ENCODE measurements at regions not wholly inside any gene's neighbourhood (a gene's known extent, or its start where the extent isn't known, plus 50 kb on each side); places are given as distances from the start of the nearest gene placed in this dataset.

DNA sequence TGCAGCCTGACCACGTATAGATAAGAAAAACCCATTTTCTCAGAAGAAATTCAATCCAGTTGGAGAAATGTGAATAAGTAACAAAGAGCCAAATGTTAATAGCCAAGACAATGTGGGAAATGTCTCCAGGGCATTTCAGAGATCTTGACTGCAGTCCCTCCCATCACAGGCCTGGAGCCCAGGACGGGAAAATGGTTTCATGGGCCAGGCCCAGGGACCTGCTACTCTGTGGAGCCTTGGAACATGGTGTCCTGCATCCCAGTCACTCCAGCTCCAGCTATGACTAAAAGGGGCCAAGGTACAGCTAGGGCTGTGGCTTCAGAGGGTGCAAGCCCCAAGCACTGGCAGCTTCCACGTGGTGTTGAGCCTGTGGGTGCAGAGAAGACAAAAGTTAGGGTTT lies 490.0 kb downstream of the CYLC2 start:
- no peak overlapping the region for H3K4me3 ChIP-seq (ENCODE audit: low read depth, low read length)
- no peak for TF ChIP-seq CTCF (conservative IDR thresholded peaks at IDR 0.05; ENCODE audit: low read depth, low read length)
- DNase-seq (ENCODE audit: low read depth) = no peak

DNA sequence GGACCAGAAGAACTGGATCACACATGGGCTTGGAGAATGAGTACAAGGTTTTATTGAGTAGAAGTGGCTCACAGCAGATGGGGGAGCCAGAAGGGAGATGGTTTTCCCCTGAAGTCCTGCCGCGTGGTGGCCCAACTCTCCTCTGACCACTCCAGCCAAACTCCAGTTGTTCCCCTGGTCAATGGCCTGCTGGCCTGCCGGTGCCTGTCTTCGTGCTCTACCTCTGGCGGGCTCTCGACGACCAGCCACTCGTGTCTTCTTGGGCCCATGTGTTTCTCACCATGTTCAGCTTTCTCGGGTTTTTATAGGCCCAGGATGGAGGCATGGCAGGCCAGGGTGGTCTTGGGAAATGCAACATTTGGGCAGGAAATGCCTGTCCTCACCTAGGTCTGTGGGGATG lies 519.6 kb downstream of the CYLC2 start:
- no peak overlapping the region for H3K4me3 ChIP-seq (ENCODE audit: low read depth, low read length)
- DNase-seq (ENCODE audit: low read depth) = no peak
- TF ChIP-seq CTCF (conservative IDR thresholded peaks at IDR 0.05; ENCODE audit: low read depth, low read length) = no peak

DNA sequence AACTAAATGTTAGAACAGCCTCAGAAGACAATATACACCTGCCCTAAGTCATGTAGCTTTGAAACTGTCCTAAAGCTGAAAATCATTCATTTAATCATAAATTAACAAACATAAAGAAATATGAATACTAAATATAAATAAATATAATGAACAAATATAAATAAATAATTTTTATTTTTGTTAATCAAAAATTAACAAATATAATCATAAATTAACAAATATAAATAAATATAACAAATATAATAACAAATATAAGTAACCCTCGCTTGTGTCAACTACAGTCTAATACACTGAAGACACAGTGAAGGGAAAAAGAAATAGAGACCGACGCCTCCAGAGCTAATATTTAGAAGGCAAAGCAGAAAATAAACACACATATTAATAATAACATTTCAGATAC lies 527.3 kb downstream of the CYLC2 start:
- DNase-seq (ENCODE audit: low read depth) = no peak
- no peak overlapping the region for H3K4me3 ChIP-seq (ENCODE audit: low read depth, low read length)

GRCh38 chr9:103530934-103531333 lies 535.8 kb downstream of the CYLC2 start:
- DNase-seq (ENCODE audit: low read depth) = no peak
- TF ChIP-seq CTCF (conservative IDR thresholded peaks at IDR 0.05; ENCODE audit: low read depth, low read length) = no peak

More for the DNA sequence above, 527.3 kb downstream of the CYLC2 start:
- no peak for TF ChIP-seq CTCF (conservative IDR thresholded peaks at IDR 0.05; ENCODE audit: low read depth, low read length)

GRCh38 chr9:103533318-103533717 lies 538.2 kb downstream of the CYLC2 start:
- TF ChIP-seq CTCF (conservative IDR thresholded peaks at IDR 0.05; ENCODE audit: low read depth, low read length) = no peak
- H3K4me3 ChIP-seq (ENCODE audit: low read depth, low read length) = no peak overlapping the region
- DNase-seq (ENCODE audit: low read depth) = no peak

More at GRCh38 chr9:103530934-103531333, 535.8 kb downstream of the CYLC2 start:
- no peak overlapping the region for H3K4me3 ChIP-seq (ENCODE audit: low read depth, low read length)

DNA sequence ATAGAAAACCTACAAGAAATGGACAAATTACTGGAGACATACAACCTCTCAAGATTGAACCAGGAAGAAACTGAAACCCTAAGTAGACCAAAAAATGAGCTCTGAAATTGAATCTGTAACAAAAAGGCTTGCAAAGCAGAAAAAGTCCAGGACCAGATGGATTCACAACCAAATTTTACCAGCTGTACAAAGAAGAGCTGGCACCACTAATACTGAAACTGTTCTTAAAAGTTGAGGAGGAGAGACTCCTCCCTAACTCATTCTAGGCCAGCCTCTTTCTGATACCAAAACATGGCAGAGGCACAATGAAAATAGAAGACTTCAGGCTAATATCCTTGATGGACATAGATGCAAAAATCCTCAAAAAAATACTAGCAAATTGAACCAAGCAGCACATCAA lies 542.3 kb downstream of the CYLC2 start:
- no peak for TF ChIP-seq CTCF (conservative IDR thresholded peaks at IDR 0.05; ENCODE audit: low read depth, low read length)
- no peak for DNase-seq (ENCODE audit: low read depth)
- no peak overlapping the region for H3K4me3 ChIP-seq (ENCODE audit: low read depth, low read length)

DNA sequence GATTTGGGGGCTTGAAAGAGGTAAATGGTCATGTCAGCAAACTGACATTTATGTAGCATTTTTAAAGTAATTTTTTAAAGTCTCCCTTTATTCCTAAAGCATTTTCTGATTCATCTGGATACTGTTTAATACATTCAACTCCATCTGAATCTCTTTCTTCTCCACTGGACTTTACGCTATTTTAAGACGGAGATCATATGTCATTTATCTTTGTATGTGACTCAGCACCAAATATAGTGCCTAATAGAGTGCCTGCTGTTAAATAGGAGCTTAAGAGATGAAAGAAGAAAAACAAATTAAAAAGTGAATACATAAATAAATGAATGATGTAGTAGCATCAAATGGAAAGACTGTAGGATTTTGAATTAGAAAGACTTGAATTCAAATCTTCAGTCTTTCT lies 548.8 kb upstream of the SMC2 start:
- TF ChIP-seq CTCF (conservative IDR thresholded peaks at IDR 0.05; ENCODE audit: low read depth, low read length) = no peak
- DNase-seq (ENCODE audit: low read depth) = no peak

More for the DNA sequence above, 548.8 kb upstream of the SMC2 start:
- H3K4me3 ChIP-seq (ENCODE audit: low read depth, low read length) = no peak overlapping the region
